Natural killer cell treated with Interleukin-12 subunit alpha and Interleukin-12 subunit beta and Interleukin-15 and Interleukin-18, amount 100 ng/mL, for 72 hours (primary cell): ENCODE measurements at regions not wholly inside any gene's neighbourhood (a gene's known extent, or its start where the extent isn't known, plus 50 kb on each side); places are given as distances from the start of the nearest gene placed in this dataset.

Experiments used
- ATAC-seq, 2 donors: fragments of 150-1000 bp; cut with Tn5 transposase in 1 of 2; sonication (Bioruptor Pico), chemical (Tn5 transposase) in 1 of 2; 2 replicates each; pipeline ENCODE4 v1.10.0; 2021
- DNase-seq: peaks from one replicate; pipeline ENCODE4 v3.0.0; 2022; ENCODE audit warnings: low spot score
- H3K27ac Mint-ChIP-seq, 2 donors: 1 replicate in 1 of 2; 2 replicates in 1 of 2; pipeline ENCODE4 v1.8.0; 2022; ENCODE audit warnings: mixed read lengths in 2 of 2, mild to moderate bottlenecking in 1 of 2, moderate library complexity in 1 of 2
- H3K27me3 Mint-ChIP-seq, 2 donors: 1 replicate in 1 of 2; 2 replicates in 1 of 2; pipeline ENCODE4 v1.8.0; 2022; ENCODE audit warnings: mixed read lengths in 2 of 2
- H3K36me3 Mint-ChIP-seq: one replicate; pipeline ENCODE4 v1.8.0; 2022; ENCODE audit warnings: mixed read lengths
- H3K4me1 Mint-ChIP-seq, 2 donors: 1 replicate in 1 of 2; 2 replicates in 1 of 2; pipeline ENCODE4 v1.8.0; 2022; ENCODE audit warnings: low read depth in 2 of 2, mixed read lengths in 2 of 2, mild to moderate bottlenecking in 1 of 2
- H3K4me3 Mint-ChIP-seq: one replicate; pipeline ENCODE4 v1.8.0; 2022; ENCODE audit warnings: mixed read lengths
- H3K9me3 Mint-ChIP-seq: 2 replicates; pipeline ENCODE4 v1.8.0; 2022; ENCODE audit warnings: mixed read lengths

GRCh38 chr10:8767591-8767990 lies 713.1 kb downstream of the GATA3 start:
- H3K4me3 Mint-ChIP-seq: no peak overlapping the region
- H3K27me3 Mint-ChIP-seq: peaks cover 10 to 16% of the 10 kb centered on the region in 2 donors
- H3K27ac Mint-ChIP-seq: no peak overlapping the region
- ATAC-seq (no peak), DNase-seq (no peak)
- no peaks in the 10 kb centered on the region for H3K36me3 Mint-ChIP-seq
- no peaks in the 10 kb centered on the region for H3K9me3 Mint-ChIP-seq
- no peaks in the 10 kb centered on the region for H3K4me1 Mint-ChIP-seq

- Mint-ChIP-seq H3K36me3 (no peaks in the 10 kb centered on the region), H3K27ac (no peak overlapping the region), H3K4me3 (no peak overlapping the region), H3K9me3 (no peaks in the 10 kb centered on the region), H3K4me1 (no peaks in the 10 kb centered on the region), H3K27me3 (peaks cover 7 to 12% of the 10 kb centered on the region in 2 donors)
- ATAC-seq: no peak
- DNase-seq: no peak
Observed at GRCh38 chr10:8768341-8768740, 713.9 kb downstream of the GATA3 start.

GRCh38 chr10:8768852-8769251 lies 714.4 kb downstream of the GATA3 start:
- Mint-ChIP-seq H3K4me3 (no peak overlapping the region), H3K4me1 (no peaks in the 10 kb centered on the region), H3K36me3 (no peaks in the 10 kb centered on the region), H3K27me3 (peaks cover 7 to 10% of the 10 kb centered on the region in 2 donors), H3K9me3 (no peaks in the 10 kb centered on the region), H3K27ac (no peak overlapping the region)
- ATAC-seq (no peak), DNase-seq (no peak)

- H3K9me3 Mint-ChIP-seq: no peaks in the 10 kb centered on the region
- no peak overlapping the region for H3K4me3 Mint-ChIP-seq
- peaks cover 0 to 7% of the 10 kb centered on the region in 2 donors for H3K27me3 Mint-ChIP-seq
- no peaks in the 10 kb centered on the region for H3K36me3 Mint-ChIP-seq
- DNase-seq (no peak), ATAC-seq (no peak)
- H3K4me1 Mint-ChIP-seq: peaks cover 8% of the 10 kb centered on the region in 2 donors
- no peak overlapping the region for H3K27ac Mint-ChIP-seq
Observed at GRCh38 chr10:8776926-8777622, 722.6 kb downstream of the GATA3 start.

GRCh38 chr10:8778713-8779112 lies 724.2 kb downstream of the GATA3 start:
- no peak overlapping the region for H3K4me3 Mint-ChIP-seq
- H3K36me3 Mint-ChIP-seq: no peaks in the 10 kb centered on the region
- no peaks in the 10 kb centered on the region for H3K9me3 Mint-ChIP-seq
- H3K27ac Mint-ChIP-seq: no peak overlapping the region
- H3K27me3 Mint-ChIP-seq: peaks cover 0 to 13% of the 10 kb centered on the region in 2 donors
- peaks cover 8% of the 10 kb centered on the region in 2 donors for H3K4me1 Mint-ChIP-seq
- DNase-seq (no peak), ATAC-seq (no peak)

GRCh38 chr10:8787649-8788048 lies 733.2 kb downstream of the GATA3 start:
- H3K4me1 Mint-ChIP-seq: no peaks in the 10 kb centered on the region
- H3K36me3 Mint-ChIP-seq: peaks cover 12% of the 10 kb centered on the region
- H3K4me3 Mint-ChIP-seq: no peak overlapping the region
- ATAC-seq (no peak), DNase-seq (no peak)
- H3K27ac Mint-ChIP-seq: no peak overlapping the region
- H3K27me3 Mint-ChIP-seq: peaks cover 2 to 24% of the 10 kb centered on the region in 2 donors
- peaks cover 4% of the 10 kb centered on the region for H3K9me3 Mint-ChIP-seq

- Mint-ChIP-seq H3K4me1 (no peaks in the 10 kb centered on the region), H3K27me3 (peaks cover 2 to 7% of the 10 kb centered on the region in 2 donors), H3K27ac (no peak overlapping the region), H3K9me3 (peaks cover 8% of the 10 kb centered on the region), H3K36me3 (peaks cover 12% of the 10 kb centered on the region), H3K4me3 (no peak overlapping the region)
- DNase-seq (no peak), ATAC-seq (no peak)
Observed at GRCh38 chr10:8790390-8790789, 735.9 kb downstream of the GATA3 start.

GRCh38 chr10:8794860-8795259 lies 740.4 kb downstream of the GATA3 start:
- Mint-ChIP-seq H3K27ac (no peak overlapping the region), H3K4me3 (no peak overlapping the region), H3K36me3 (no peaks in the 10 kb centered on the region), H3K27me3 (peaks cover 0 to under 1% of the 10 kb centered on the region in 2 donors), H3K4me1 (no peaks in the 10 kb centered on the region), H3K9me3 (peaks cover 5% of the 10 kb centered on the region)
- no peak for DNase-seq
- ATAC-seq: no peak

- H3K4me1 Mint-ChIP-seq: no peaks in the 10 kb centered on the region
Observed at GRCh38 chr10:8800426-8800825, 745.9 kb downstream of the GATA3 start.

GRCh38 chr10:8803992-8804391 lies 749.5 kb downstream of the GATA3 start:
- H3K4me3 Mint-ChIP-seq: no peak overlapping the region
- DNase-seq: no peak
- H3K4me1 Mint-ChIP-seq: no peaks in the 10 kb centered on the region
- no peak for ATAC-seq
- H3K9me3 Mint-ChIP-seq: peaks cover 13% of the 10 kb centered on the region
- H3K27ac Mint-ChIP-seq: no peak overlapping the region
- peaks cover 4 to 23% of the 10 kb centered on the region in 2 donors for H3K27me3 Mint-ChIP-seq
- peaks cover 14% of the 10 kb centered on the region for H3K36me3 Mint-ChIP-seq

More at GRCh38 chr10:8800426-8800825, 745.9 kb downstream of the GATA3 start:
- H3K27me3 Mint-ChIP-seq: peaks cover 2 to 23% of the 10 kb centered on the region in 2 donors
- DNase-seq (no peak), ATAC-seq (no peak)
- H3K4me3 Mint-ChIP-seq: no peak overlapping the region
- H3K27ac Mint-ChIP-seq: no peak overlapping the region
- H3K9me3 Mint-ChIP-seq: peaks cover 7% of the 10 kb centered on the region
- peaks cover 4% of the 10 kb centered on the region for H3K36me3 Mint-ChIP-seq

GRCh38 chr10:8810677-8811076 lies 756.2 kb downstream of the GATA3 start:
- no peaks in the 10 kb centered on the region for H3K4me1 Mint-ChIP-seq
- H3K4me3 Mint-ChIP-seq: no peak overlapping the region
- peaks cover 7 to 11% of the 10 kb centered on the region in 2 donors for H3K27me3 Mint-ChIP-seq
- ATAC-seq: no peak
- no peak overlapping the region for H3K27ac Mint-ChIP-seq
- no peak for DNase-seq
- H3K36me3 Mint-ChIP-seq: peaks cover 8% of the 10 kb centered on the region
- H3K9me3 Mint-ChIP-seq: peaks cover 6% of the 10 kb centered on the region

- Mint-ChIP-seq H3K27ac (no peak overlapping the region), H3K36me3 (peaks cover 5% of the 10 kb centered on the region), H3K4me1 (no peaks in the 10 kb centered on the region), H3K27me3 (peaks cover 7 to 11% of the 10 kb centered on the region in 2 donors), H3K4me3 (no peak overlapping the region), H3K9me3 (peaks cover 5% of the 10 kb centered on the region)
- ATAC-seq: no peak
- no peak for DNase-seq
Observed at GRCh38 chr10:8811201-8811600, 756.7 kb downstream of the GATA3 start.

- no peaks in the 10 kb centered on the region for H3K9me3 Mint-ChIP-seq
- H3K4me3 Mint-ChIP-seq: no peak overlapping the region
- no peak for ATAC-seq
- DNase-seq: no peak
- H3K27ac Mint-ChIP-seq: no peak overlapping the region
- no peaks in the 10 kb centered on the region for H3K4me1 Mint-ChIP-seq
- peaks cover 0 to 7% of the 10 kb centered on the region in 2 donors for H3K27me3 Mint-ChIP-seq
- no peaks in the 10 kb centered on the region for H3K36me3 Mint-ChIP-seq
Observed at GRCh38 chr10:8815969-8816368, 761.5 kb downstream of the GATA3 start.

- no peak for DNase-seq
- no peaks in the 10 kb centered on the region for H3K9me3 Mint-ChIP-seq
- H3K36me3 Mint-ChIP-seq: no peaks in the 10 kb centered on the region
- H3K27ac Mint-ChIP-seq: no peak overlapping the region
- H3K4me1 Mint-ChIP-seq: no peaks in the 10 kb centered on the region
- no peak for ATAC-seq
- peaks cover 0 to 7% of the 10 kb centered on the region in 2 donors for H3K27me3 Mint-ChIP-seq
- H3K4me3 Mint-ChIP-seq: no peak overlapping the region
Observed at GRCh38 chr10:8817299-8817698, 762.8 kb downstream of the GATA3 start.

GRCh38 chr10:8825611-8826010 lies 771.1 kb downstream of the GATA3 start:
- DNase-seq (no peak), ATAC-seq (no peak)
- no peaks in the 10 kb centered on the region for H3K4me1 Mint-ChIP-seq
- no peaks in the 10 kb centered on the region for H3K36me3 Mint-ChIP-seq
- no peak overlapping the region for H3K27ac Mint-ChIP-seq
- no peaks in the 10 kb centered on the region for H3K9me3 Mint-ChIP-seq
- H3K27me3 Mint-ChIP-seq: peaks cover 4 to 17% of the 10 kb centered on the region in 2 donors
- H3K4me3 Mint-ChIP-seq: no peak overlapping the region
